Fibroblast of lung (primary cell): ENCODE measurements at regions not wholly inside any gene's neighbourhood (a gene's known extent, or its start where the extent isn't known, plus 50 kb on each side); places are given as distances from the start of the nearest gene placed in this dataset.
A peak's percentile ranks its signal among the peaks of the same experiment; 100 is the strongest.
"Not testable (repeated sequence)": the region's sequence is repeated elsewhere in the genome, so short reads cannot be mapped to it uniquely, and the experiment has no call there.

Source experiments
- DNase-seq, 2 donors: peaks; one replicate each; pipeline versions ENCODE4 v3.0.0 to v3.0.0-alpha.2; 2010; ENCODE audit warnings: low read depth in 2 of 2
- H2AFZ ChIP-seq: 2 replicates; pipeline ENCODE4 v1.5.1; 2012; ENCODE audit warnings: low read length, control low read depth, inconsistent platforms
- H3K27ac ChIP-seq: 2 replicates; pipeline ENCODE4 v1.5.1; 2011; ENCODE audit warnings: low read length, control low read depth; ENCODE audit not compliant: insufficient read depth
- H3K27me3 ChIP-seq: 2 replicates; pipeline ENCODE4 v1.5.1; 2011; ENCODE audit warnings: mild to moderate bottlenecking, low read length; ENCODE audit not compliant: control insufficient read depth, insufficient read depth
- H3K36me3 ChIP-seq: 2 replicates; pipeline ENCODE4 v1.5.1; 2011; ENCODE audit warnings: low read length; ENCODE audit not compliant: control insufficient read depth, insufficient read depth
- H3K4me1 ChIP-seq: 2 replicates; pipeline ENCODE4 v1.5.1; 2011; ENCODE audit warnings: low read length; ENCODE audit not compliant: control insufficient read depth, insufficient read depth; ENCODE audit errors: extremely low read depth
- H3K4me2 ChIP-seq: 2 replicates; pipeline ENCODE4 v1.5.1; 2011; ENCODE audit warnings: low read length, control low read depth; ENCODE audit not compliant: insufficient read depth; ENCODE audit errors: extremely low read depth
- H3K4me3 ChIP-seq, 4 experiments: fragments of 200-600 bp in 1 of 4; sonication (generic) in 1 of 4; replicated peaks in 1 of 4; 2 replicates each; pipeline ENCODE4 v1.5.1; 2011 to 2016; ENCODE audit warnings: low read length in 4 of 4, low read depth in 3 of 4, mild to moderate bottlenecking in 3 of 4, control low read depth in 2 of 4, inconsistent platforms in 1 of 4, mixed read lengths in 1 of 4; ENCODE audit not compliant: insufficient read depth in 1 of 4; ENCODE audit errors: control extremely low read depth in 1 of 4
- H3K79me2 ChIP-seq: 2 replicates; pipeline ENCODE4 v1.5.1; 2012; ENCODE audit warnings: mild to moderate bottlenecking, low read length, inconsistent platforms; ENCODE audit not compliant: control insufficient read depth, insufficient read depth
- H3K9ac ChIP-seq: 2 replicates; pipeline ENCODE4 v1.5.1; 2011; ENCODE audit warnings: mild to moderate bottlenecking, low read length, control low read depth; ENCODE audit not compliant: insufficient read depth
- H3K9me3 ChIP-seq: 2 replicates; pipeline ENCODE4 v1.5.1; 2012; ENCODE audit warnings: low read depth, low read length; ENCODE audit not compliant: control insufficient read depth, insufficient read depth
- H4K20me1 ChIP-seq: 2 replicates; pipeline ENCODE4 v1.5.1; 2011; ENCODE audit warnings: low read length; ENCODE audit not compliant: control insufficient read depth, insufficient read depth; ENCODE audit errors: extremely low read depth
- EZH2 ChIP-seq: IDR thresholded peaks from 2 replicates; pipeline ENCODE4 v1.5.1; 2012; ENCODE audit warnings: low read length, control low read depth, mild to moderate bottlenecking; ENCODE audit errors: missing control alignments
- TF ChIP-seq, protein P1 (sequence below), 2 donors: IDR thresholded peaks in 1 of 2; conservative IDR thresholded peaks in 1 of 2; 1 replicate in 1 of 2; 2 replicates in 1 of 2; pipeline ENCODE4 v1.5.1; 2011 to 2012; ENCODE audit warnings: low read length in 2 of 2, control low read depth in 1 of 2, inconsistent platforms in 1 of 2, low read depth in 1 of 2, mild to moderate bottlenecking in 1 of 2

- no peaks in the 10 kb centered on the region for H3K79me2 ChIP-seq
- no peaks in the 10 kb centered on the region for H3K4me1 ChIP-seq
- H3K4me2 ChIP-seq, result no peak overlapping the region
- TF ChIP-seq, protein P1, sequence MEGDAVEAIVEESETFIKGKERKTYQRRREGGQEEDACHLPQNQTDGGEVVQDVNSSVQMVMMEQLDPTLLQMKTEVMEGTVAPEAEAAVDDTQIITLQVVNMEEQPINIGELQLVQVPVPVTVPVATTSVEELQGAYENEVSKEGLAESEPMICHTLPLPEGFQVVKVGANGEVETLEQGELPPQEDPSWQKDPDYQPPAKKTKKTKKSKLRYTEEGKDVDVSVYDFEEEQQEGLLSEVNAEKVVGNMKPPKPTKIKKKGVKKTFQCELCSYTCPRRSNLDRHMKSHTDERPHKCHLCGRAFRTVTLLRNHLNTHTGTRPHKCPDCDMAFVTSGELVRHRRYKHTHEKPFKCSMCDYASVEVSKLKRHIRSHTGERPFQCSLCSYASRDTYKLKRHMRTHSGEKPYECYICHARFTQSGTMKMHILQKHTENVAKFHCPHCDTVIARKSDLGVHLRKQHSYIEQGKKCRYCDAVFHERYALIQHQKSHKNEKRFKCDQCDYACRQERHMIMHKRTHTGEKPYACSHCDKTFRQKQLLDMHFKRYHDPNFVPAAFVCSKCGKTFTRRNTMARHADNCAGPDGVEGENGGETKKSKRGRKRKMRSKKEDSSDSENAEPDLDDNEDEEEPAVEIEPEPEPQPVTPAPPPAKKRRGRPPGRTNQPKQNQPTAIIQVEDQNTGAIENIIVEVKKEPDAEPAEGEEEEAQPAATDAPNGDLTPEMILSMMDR (conservative IDR thresholded peaks at IDR 0.05 in 1 of 2, IDR thresholded peaks at IDR 0.05 in 1 of 2; ENCODE audit: low read depth in 1 of 2, low read length in 2 of 2), result no peak
- H3K4me3 ChIP-seq, result no peak overlapping the region
- H3K27me3 ChIP-seq, result no peaks in the 10 kb centered on the region
- H2AFZ ChIP-seq, result no peak overlapping the region
- H4K20me1 ChIP-seq, result no peaks in the 10 kb centered on the region
- no peaks in the 10 kb centered on the region for H3K9me3 ChIP-seq
- no peak overlapping the region for H3K27ac ChIP-seq
- H3K36me3 ChIP-seq, result no peaks in the 10 kb centered on the region
- DNase-seq, result no peak
- H3K9ac ChIP-seq, result no peak overlapping the region
These were observed 87.2 kb upstream of the DIO2 start for GRCh38 chr14:80298491-80299017.

- TF ChIP-seq, protein P1 (conservative IDR thresholded peaks at IDR 0.05 in 1 of 2, IDR thresholded peaks at IDR 0.05 in 1 of 2; ENCODE audit: low read depth in 1 of 2, low read length in 2 of 2), result no peak
- no peak for TF ChIP-seq EZH2
- peak; percentile 14 to 31 for DNase-seq
- Histone ChIP-seq H3K9ac (no peak overlapping the region), H4K20me1 (no peaks in the 10 kb centered on the region), H3K9me3 (no peaks in the 10 kb centered on the region), H3K4me1 (no peaks in the 10 kb centered on the region), H3K27ac (no peak overlapping the region), H3K79me2 (no peaks in the 10 kb centered on the region), H3K36me3 (no peaks in the 10 kb centered on the region), H3K27me3 (no peaks in the 10 kb centered on the region), H3K4me3 (no peak overlapping the region), H3K4me2 (no peak overlapping the region), H2AFZ (no peak overlapping the region)
These were observed 79.8 kb upstream of the DIO2 start for GRCh38 chr14:80291101-80291500.

GRCh38 chr14:80286744-80287143, 75.4 kb upstream of the DIO2 start:
- not testable (repeated sequence) for H3K4me2 ChIP-seq, H3K9me3 ChIP-seq, H3K27me3 ChIP-seq, H3K4me1 ChIP-seq, H3K27ac ChIP-seq, H3K9ac ChIP-seq, H2AFZ ChIP-seq, H3K79me2 ChIP-seq, H3K4me3 ChIP-seq, H3K36me3 ChIP-seq, H4K20me1 ChIP-seq, DNase-seq
